HG03439 (cell line): ENCODE measurements at regions not wholly inside any gene's neighbourhood (a gene's known extent, or its start where the extent isn't known, plus 50 kb on each side); places are given as distances from the start of the nearest gene placed in this dataset.
"Not testable (repeated sequence)": the region's sequence is repeated elsewhere in the genome, so short reads cannot be mapped to it uniquely, and the experiment has no call there.

Source experiments
- ATAC-seq: cut with Tn5 transposase; IDR thresholded peaks from one replicate; pipeline ENCODE4 v1.9.1; 2021; ENCODE audit warnings: mild to moderate bottlenecking, moderate library complexity; ENCODE audit not compliant: unreplicated experiment

- no peak for ATAC-seq
Measured at GRCh38 chr13:107827840-107828549, 387.3 kb downstream of the LIG4 start.

- ATAC-seq = no peak
Measured at GRCh38 chr13:107824635-107825034, 390.7 kb downstream of the LIG4 start.

- no peak for ATAC-seq
Measured at GRCh38 chr13:107822006-107822405, 393.3 kb downstream of the LIG4 start.

GRCh38 chr13:107821492-107821891 is 393.8 kb downstream of the LIG4 start:
- ATAC-seq = no peak

GRCh38 chr13:107819071-107819470 is 396.3 kb downstream of the LIG4 start:
- ATAC-seq = no peak

GRCh38 chr13:107817647-107818287 is 397.6 kb downstream of the LIG4 start:
- ATAC-seq = no peak

- no peak for ATAC-seq
Measured at GRCh38 chr13:107812014-107812412, 403.3 kb downstream of the LIG4 start.

GRCh38 chr13:107811233-107812013 is 403.9 kb downstream of the LIG4 start:
- ATAC-seq = no peak

- no peak for ATAC-seq
Measured at GRCh38 chr13:107809125-107809524, 406.2 kb downstream of the LIG4 start.

GRCh38 chr13:107808389-107808788 is 406.9 kb downstream of the LIG4 start:
- ATAC-seq = no peak

- no peak for ATAC-seq
Measured at GRCh38 chr13:107807306-107808073, 407.8 kb downstream of the LIG4 start.

- no peak for ATAC-seq
Measured at GRCh38 chr13:107806726-107807125, 408.6 kb downstream of the LIG4 start.

- ATAC-seq = no peak
Measured at GRCh38 chr13:107803822-107804495, 411.4 kb downstream of the LIG4 start.

- no peak for ATAC-seq
Measured at GRCh38 chr13:107801621-107802020, 413.7 kb downstream of the LIG4 start.

- ATAC-seq = no peak
Measured at GRCh38 chr13:107799001-107799400, 416.3 kb downstream of the LIG4 start.

- ATAC-seq = no peak
Measured at GRCh38 chr13:107790397-107790796, 424.9 kb downstream of the LIG4 start.

- ATAC-seq = no peak
Measured at GRCh38 chr13:107788464-107789165, 426.7 kb downstream of the LIG4 start.

GRCh38 chr13:107782646-107783045 is 432.7 kb downstream of the LIG4 start:
- not testable (repeated sequence) for ATAC-seq

GRCh38 chr13:107778094-107778493 is 437.2 kb downstream of the LIG4 start:
- no peak for ATAC-seq

- ATAC-seq = no peak
Measured at GRCh38 chr13:107770541-107770940, 444.8 kb downstream of the LIG4 start.
